ENCODE measurements at regions not wholly inside any gene's neighbourhood (a gene's known extent, or its start where the extent isn't known, plus 50 kb on each side); places are given as distances from the start of the nearest gene placed in this dataset.

DNA sequence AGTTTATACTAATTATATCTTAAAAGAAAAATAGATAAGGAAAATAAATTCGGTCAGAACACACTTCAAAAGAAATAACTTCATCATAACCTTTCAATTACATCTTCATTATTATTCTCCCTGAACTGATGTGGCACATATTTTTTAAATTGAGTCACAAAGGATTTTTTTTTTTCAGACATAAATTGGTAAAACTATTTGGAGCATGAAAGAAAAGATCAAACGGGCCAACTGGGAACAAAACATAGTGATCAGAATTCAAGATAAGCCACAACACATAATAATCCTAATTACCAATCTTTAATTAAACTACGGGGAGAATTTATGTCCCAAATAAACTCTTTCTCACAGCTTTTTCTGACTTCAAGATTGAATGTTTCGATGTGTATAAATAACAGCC is 258.2 kb upstream of the MAGI2 start:
- Histone ChIP-seq H3K27ac (no peak overlapping the region), H3K4me3 (no peak overlapping the region)
- DNase-seq (ENCODE audit: low spot score) = no peak
- TF ChIP-seq, protein P1, sequence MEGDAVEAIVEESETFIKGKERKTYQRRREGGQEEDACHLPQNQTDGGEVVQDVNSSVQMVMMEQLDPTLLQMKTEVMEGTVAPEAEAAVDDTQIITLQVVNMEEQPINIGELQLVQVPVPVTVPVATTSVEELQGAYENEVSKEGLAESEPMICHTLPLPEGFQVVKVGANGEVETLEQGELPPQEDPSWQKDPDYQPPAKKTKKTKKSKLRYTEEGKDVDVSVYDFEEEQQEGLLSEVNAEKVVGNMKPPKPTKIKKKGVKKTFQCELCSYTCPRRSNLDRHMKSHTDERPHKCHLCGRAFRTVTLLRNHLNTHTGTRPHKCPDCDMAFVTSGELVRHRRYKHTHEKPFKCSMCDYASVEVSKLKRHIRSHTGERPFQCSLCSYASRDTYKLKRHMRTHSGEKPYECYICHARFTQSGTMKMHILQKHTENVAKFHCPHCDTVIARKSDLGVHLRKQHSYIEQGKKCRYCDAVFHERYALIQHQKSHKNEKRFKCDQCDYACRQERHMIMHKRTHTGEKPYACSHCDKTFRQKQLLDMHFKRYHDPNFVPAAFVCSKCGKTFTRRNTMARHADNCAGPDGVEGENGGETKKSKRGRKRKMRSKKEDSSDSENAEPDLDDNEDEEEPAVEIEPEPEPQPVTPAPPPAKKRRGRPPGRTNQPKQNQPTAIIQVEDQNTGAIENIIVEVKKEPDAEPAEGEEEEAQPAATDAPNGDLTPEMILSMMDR (IDR thresholded peaks at IDR 0.05) = no peak

DNA sequence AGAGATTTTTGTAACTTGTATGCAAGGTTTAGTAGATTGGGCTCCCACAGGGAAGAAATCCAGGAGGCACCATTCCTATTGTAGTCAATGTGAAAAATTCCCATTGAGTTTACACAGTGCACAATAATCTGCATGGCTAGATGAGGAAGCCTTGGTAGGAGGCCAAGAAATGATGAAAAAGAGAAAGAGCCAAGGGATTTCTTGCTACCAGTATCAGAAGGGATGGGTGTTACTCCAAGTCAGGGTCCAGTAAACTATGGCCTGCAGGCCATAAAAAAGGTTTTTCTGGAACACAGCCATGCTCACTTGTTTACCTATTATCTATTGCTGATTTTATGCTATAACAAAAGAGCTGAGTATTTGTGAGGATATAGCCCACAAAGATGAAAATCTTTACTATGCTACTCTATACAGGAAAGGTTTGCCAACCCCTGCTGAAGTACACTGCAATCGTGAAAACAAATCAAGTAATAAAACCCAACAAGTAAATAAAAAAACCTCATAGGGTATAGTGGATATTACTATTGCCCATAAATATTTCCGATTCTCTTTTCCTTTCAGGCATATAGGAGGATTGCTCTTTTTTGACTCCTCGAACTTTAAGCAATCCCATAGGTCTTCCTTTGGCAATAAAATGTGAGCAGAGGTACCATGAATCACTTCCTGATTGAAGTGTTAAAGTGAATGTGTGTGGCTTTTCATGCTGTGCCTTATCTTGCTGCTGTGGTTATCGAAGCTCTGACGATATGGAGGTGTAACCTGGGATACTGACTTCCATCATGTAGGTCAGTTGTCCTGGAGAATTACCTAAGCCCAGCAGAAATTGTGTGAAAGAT is 256.3 kb upstream of the MAGI2 start:
- H3K27ac ChIP-seq = no peak overlapping the region
- TF ChIP-seq, protein P1 (IDR thresholded peaks at IDR 0.05) = no peak
- no peak for DNase-seq (ENCODE audit: low spot score)
- no peak overlapping the region for H3K4me3 ChIP-seq

DNA sequence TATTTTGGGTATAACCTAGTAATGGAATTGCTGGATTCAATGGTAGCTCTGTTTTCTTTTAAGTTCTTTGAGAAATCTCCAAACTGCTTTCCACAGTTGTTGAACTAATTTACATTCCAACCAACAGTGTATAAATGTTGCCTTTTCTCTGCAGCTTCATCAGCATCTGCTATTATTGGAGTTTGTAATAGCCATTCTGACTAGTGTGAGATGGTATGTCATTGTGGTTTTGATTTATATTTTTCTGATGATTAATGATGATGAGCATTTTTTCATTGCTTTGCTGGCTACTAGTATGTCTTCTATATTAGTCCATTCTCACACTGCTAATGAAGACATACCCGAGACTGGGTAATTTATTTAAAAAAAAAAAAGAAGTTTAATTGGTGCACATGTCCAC is 248.6 kb upstream of the MAGI2 start:
- no peak overlapping the region for H3K27ac ChIP-seq
- TF ChIP-seq, protein P1 (IDR thresholded peaks at IDR 0.05) = no peak

DNA sequence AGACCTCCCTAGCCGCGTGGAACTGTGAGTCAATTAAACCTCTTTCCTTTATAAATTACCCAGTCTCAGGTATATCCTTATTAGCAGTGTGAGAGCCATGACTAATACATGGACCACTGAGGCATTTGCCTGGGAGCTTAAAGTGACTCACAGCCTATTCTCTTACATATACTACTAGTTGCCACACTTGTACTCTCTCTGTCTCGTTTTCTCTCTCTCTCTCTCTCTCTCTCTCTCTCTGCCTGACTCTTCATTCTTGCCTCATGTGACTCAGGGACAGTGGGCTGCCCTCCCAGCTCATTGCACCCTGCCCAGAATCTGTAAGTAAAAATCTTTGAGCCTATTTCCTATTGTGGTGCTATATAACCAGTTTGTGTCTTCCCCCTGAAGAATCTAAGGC is 238.5 kb upstream of the MAGI2 start:
- TF ChIP-seq, protein P1 (IDR thresholded peaks at IDR 0.05) = no peak
- Histone ChIP-seq H3K4me3 (no peak overlapping the region), H3K27ac (no peak overlapping the region)
- DNase-seq (ENCODE audit: low spot score) = no peak

More for the DNA sequence above, 248.6 kb upstream of the MAGI2 start:
- DNase-seq (ENCODE audit: low spot score) = no peak
- no peak overlapping the region for H3K4me3 ChIP-seq

DNA sequence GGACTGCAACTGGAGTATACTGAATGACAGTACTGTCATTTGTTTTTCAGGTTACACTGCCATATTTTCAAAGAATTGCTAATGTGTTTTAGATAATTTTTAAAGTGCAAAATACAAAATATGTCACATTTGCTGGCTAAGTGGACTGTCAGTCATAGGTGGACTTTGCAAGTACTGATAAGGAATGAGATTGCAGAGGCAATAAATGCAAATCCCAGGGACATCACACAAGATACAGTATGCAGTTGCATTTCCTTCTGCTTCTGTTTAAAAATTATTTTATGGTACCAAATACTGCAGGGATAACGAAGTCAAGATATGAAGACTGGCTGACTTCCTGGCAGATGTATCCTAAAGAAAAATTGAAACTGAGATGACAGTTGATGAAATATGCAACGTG is 237.6 kb upstream of the MAGI2 start:
- no peak for DNase-seq (ENCODE audit: low spot score)
- no peak overlapping the region for H3K4me3 ChIP-seq
- no peak overlapping the region for H3K27ac ChIP-seq
- TF ChIP-seq, protein P1 (IDR thresholded peaks at IDR 0.05) = no peak

DNA sequence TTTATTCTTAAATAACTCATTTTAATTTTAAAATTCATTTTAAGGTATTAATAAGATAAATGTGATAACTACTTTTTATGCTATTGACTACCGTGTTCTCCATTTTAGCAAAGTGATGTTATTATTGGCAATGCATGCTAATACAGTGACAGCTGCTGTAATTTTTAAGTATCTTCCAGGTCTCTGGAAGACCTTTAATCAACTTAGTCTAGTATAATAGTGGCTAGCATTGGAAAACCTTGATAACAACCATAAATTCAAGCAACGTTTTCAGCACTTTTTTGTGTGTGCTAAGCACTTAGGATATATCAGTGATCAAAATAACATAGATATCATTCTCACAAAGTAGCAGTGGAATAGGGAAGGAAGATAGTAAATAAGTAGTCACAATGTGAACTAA is 230.9 kb upstream of the MAGI2 start:
- TF ChIP-seq, protein P1 (IDR thresholded peaks at IDR 0.05) = no peak
- no peak for DNase-seq (ENCODE audit: low spot score)

DNA sequence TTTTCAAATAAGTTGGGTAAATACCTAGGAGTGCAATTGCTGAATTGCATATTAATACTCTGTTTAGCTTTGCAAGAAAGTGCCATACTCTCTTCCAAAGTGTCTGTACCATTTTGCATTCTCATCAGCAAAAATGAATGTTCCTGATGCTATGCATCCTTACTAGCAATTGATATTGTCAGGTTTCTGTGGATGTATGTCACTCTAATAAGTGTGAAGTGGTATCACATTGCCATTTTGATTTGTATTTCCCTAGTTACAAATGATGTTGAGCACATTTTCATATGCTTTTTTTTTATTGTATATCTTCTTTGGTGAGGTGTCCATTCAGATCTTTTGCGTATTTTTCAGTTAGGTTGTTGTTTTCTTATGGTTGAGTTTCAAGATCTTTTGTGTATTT is 230.4 kb upstream of the MAGI2 start:
- no peak for DNase-seq (ENCODE audit: low spot score)
- TF ChIP-seq, protein P1 (IDR thresholded peaks at IDR 0.05) = no peak
- no peak overlapping the region for H3K27ac ChIP-seq
- no peak overlapping the region for H3K4me3 ChIP-seq

More for the DNA sequence above, 230.9 kb upstream of the MAGI2 start:
- Histone ChIP-seq H3K27ac (no peak overlapping the region), H3K4me3 (no peak overlapping the region)

Measured in coronary artery (tissue), 2 donors.